Neural crest cell (in vitro differentiated cells): ENCODE measurements at regions not wholly inside any gene's neighbourhood (a gene's known extent, or its start where the extent isn't known, plus 50 kb on each side); places are given as distances from the start of the nearest gene placed in this dataset.

Source experiments
- DNase-seq: peaks from one replicate; pipeline ENCODE4 v3.0.0; 2021; ENCODE audit warnings: low read depth, mixed read lengths, low spot score
- H3K27ac Mint-ChIP-seq: one replicate; pipeline ENCODE4 v1.8.0; 2021; ENCODE audit warnings: mild to moderate bottlenecking, mixed read lengths; ENCODE audit not compliant: unreplicated experiment
- H3K27me3 Mint-ChIP-seq: 2 replicates; pipeline ENCODE4 v1.8.0; 2021; ENCODE audit warnings: low read depth, mild to moderate bottlenecking, mixed read lengths
- H3K36me3 Mint-ChIP-seq: 2 replicates; pipeline ENCODE4 v1.8.0; 2021; ENCODE audit warnings: low read depth, mild to moderate bottlenecking, mixed read lengths
- H3K4me1 Mint-ChIP-seq: 2 replicates; pipeline ENCODE4 v1.8.0; 2021; ENCODE audit warnings: mixed read lengths
- H3K4me3 Mint-ChIP-seq: one replicate; pipeline ENCODE4 v1.8.0; 2021; ENCODE audit warnings: mild to moderate bottlenecking, mixed read lengths
- H3K9me3 Mint-ChIP-seq: 2 replicates; pipeline ENCODE4 v1.8.0; 2021; ENCODE audit warnings: mixed read lengths
- CTCF ChIP-seq: fragments of 200-600 bp; sonication (generic); conservative IDR thresholded peaks from 2 replicates; pipeline ENCODE4 v1.5.0; 2021; ENCODE audit warnings: antibody characterized with exemption, mild to moderate bottlenecking

GRCh38 chr1:58430421-58431275 lies 115.9 kb downstream of the OMA1 start:
- Mint-ChIP-seq H3K9me3 (peaks cover 9% of the 10 kb centered on the region), H3K4me3 (no peak overlapping the region), H3K27ac (no peak overlapping the region), H3K4me1 (peaks cover 11% of the 10 kb centered on the region), H3K27me3 (no peaks in the 10 kb centered on the region), H3K36me3 (no peaks in the 10 kb centered on the region)
- no peak for DNase-seq
- TF ChIP-seq CTCF, result no peak

GRCh38 chr1:58426918-58427317 lies 119.6 kb downstream of the OMA1 start:
- no peak for TF ChIP-seq CTCF
- Mint-ChIP-seq H3K4me1 (peaks cover 15% of the 10 kb centered on the region), H3K27me3 (no peaks in the 10 kb centered on the region), H3K36me3 (no peaks in the 10 kb centered on the region), H3K27ac (no peak overlapping the region), H3K4me3 (no peak overlapping the region), H3K9me3 (peaks cover 9% of the 10 kb centered on the region)
- DNase-seq, result no peak

- no peak overlapping the region for H3K4me3 Mint-ChIP-seq
Measured at GRCh38 chr1:58422436-58422835, 124.1 kb downstream of the OMA1 start.

GRCh38 chr1:58418283-58419228 lies 128.0 kb downstream of the OMA1 start:
- no peaks in the 10 kb centered on the region for H3K36me3 Mint-ChIP-seq
- TF ChIP-seq CTCF, result no peak
- peaks cover 6% of the 10 kb centered on the region for H3K4me1 Mint-ChIP-seq

More at GRCh38 chr1:58422436-58422835, 124.1 kb downstream of the OMA1 start:
- DNase-seq, result no peak
- Mint-ChIP-seq H3K27ac (no peak overlapping the region), H3K27me3 (no peaks in the 10 kb centered on the region), H3K36me3 (no peaks in the 10 kb centered on the region), H3K9me3 (peaks cover 6% of the 10 kb centered on the region), H3K4me1 (peaks cover 12% of the 10 kb centered on the region)
- no peak for TF ChIP-seq CTCF

GRCh38 chr1:58412071-58412580 lies 134.4 kb downstream of the OMA1 start:
- Mint-ChIP-seq H3K36me3 (no peaks in the 10 kb centered on the region), H3K27ac (no peak overlapping the region), H3K4me3 (no peak overlapping the region), H3K27me3 (no peaks in the 10 kb centered on the region), H3K4me1 (no peaks in the 10 kb centered on the region), H3K9me3 (no peaks in the 10 kb centered on the region)
- DNase-seq, result no peak
- TF ChIP-seq CTCF, result no peak

More at GRCh38 chr1:58418283-58419228, 128.0 kb downstream of the OMA1 start:
- Mint-ChIP-seq H3K27me3 (no peaks in the 10 kb centered on the region), H3K9me3 (no peaks in the 10 kb centered on the region), H3K27ac (no peak overlapping the region), H3K4me3 (no peak overlapping the region)
- no peak for DNase-seq
